ENCODE measurements at regions not wholly inside any gene's neighbourhood (a gene's known extent, or its start where the extent isn't known, plus 50 kb on each side); places are given as distances from the start of the nearest gene placed in this dataset.

- no peak for DNase-seq
These were observed 94.9 kb downstream of the PRLHR start for GRCh38 chr10:118500477-118501104.

- no peak for DNase-seq
These were observed 96.3 kb downstream of the PRLHR start for GRCh38 chr10:118499186-118499585.

GRCh38 chr10:118498623-118499022, 96.8 kb downstream of the PRLHR start:
- no peak for DNase-seq

GRCh38 chr10:118497227-118497626, 98.2 kb downstream of the PRLHR start:
- no peak for DNase-seq

- DNase-seq: no peak
These were observed 98.9 kb downstream of the PRLHR start for GRCh38 chr10:118496525-118496924.

- no peak for DNase-seq
These were observed 99.9 kb downstream of the PRLHR start for GRCh38 chr10:118495499-118495898.

- no peak for DNase-seq
These were observed 104.4 kb downstream of the PRLHR start for GRCh38 chr10:118491055-118491454.

- DNase-seq: no peak
These were observed 106.5 kb downstream of the PRLHR start for GRCh38 chr10:118488710-118489497.

- no peak for DNase-seq
These were observed 109.8 kb downstream of the PRLHR start for GRCh38 chr10:118485641-118486040.

- no peak for DNase-seq
These were observed 111.1 kb downstream of the PRLHR start for GRCh38 chr10:118484152-118484871.

- DNase-seq: no peak
These were observed 112.0 kb downstream of the PRLHR start for GRCh38 chr10:118483496-118483895.

- no peak for DNase-seq
These were observed 112.8 kb downstream of the PRLHR start for GRCh38 chr10:118482393-118483331.

GRCh38 chr10:118481871-118482270, 113.6 kb downstream of the PRLHR start:
- no peak for DNase-seq

- DNase-seq: no peak
These were observed 120.2 kb downstream of the PRLHR start for GRCh38 chr10:118475214-118475613.

GRCh38 chr10:118474111-118474510, 121.3 kb downstream of the PRLHR start:
- no peak for DNase-seq

GRCh38 chr10:118473305-118473960, 122.0 kb downstream of the PRLHR start:
- DNase-seq: no peak

- DNase-seq: no peak
These were observed 122.8 kb downstream of the PRLHR start for GRCh38 chr10:118472415-118473304.

GRCh38 chr10:118471863-118472262, 123.6 kb downstream of the PRLHR start:
- DNase-seq: no peak

- no peak for DNase-seq
These were observed 125.0 kb downstream of the PRLHR start for GRCh38 chr10:118470470-118470869.

GRCh38 chr10:118467200-118467599, 125.1 kb upstream of the FAM204A start:
- no peak for DNase-seq

- DNase-seq: no peak
These were observed 123.3 kb upstream of the FAM204A start for GRCh38 chr10:118465300-118465874.

Data from stimulated activated CD4-positive, alpha-beta T cell treated with anti-CD3 and anti-CD28 coated beads, Interleukin-4, amount 100 ng/mL, for 4 hours (primary cell).